Ascending aorta (tissue), 2 donors: ENCODE measurements at regions not wholly inside any gene's neighbourhood (a gene's known extent, or its start where the extent isn't known, plus 50 kb on each side); places are given as distances from the start of the nearest gene placed in this dataset.

ENCODE experiments used
- DNase-seq, 2 donors: peaks; one replicate each; pipeline ENCODE4 v3.0.0-alpha.2; 2019; ENCODE audit warnings: low spot score in 2 of 2
- H3K27ac ChIP-seq, 2 donors: fragments of 200-600 bp; sonication (generic); one replicate each; pipeline ENCODE4 v1.5.1; 2016 to 2017; ENCODE audit warnings: mild to moderate bottlenecking in 1 of 2
- H3K27me3 ChIP-seq: fragments of 200-600 bp; sonication (generic); one replicate; pipeline ENCODE4 v1.5.1; 2017
- H3K36me3 ChIP-seq, 2 donors: fragments of 200-600 bp; sonication (generic); one replicate each; pipeline ENCODE4 v1.5.1; 2016
- H3K4me1 ChIP-seq, 2 donors: fragments of 200-600 bp; sonication (generic); one replicate each; pipeline ENCODE4 v1.5.1; 2016 to 2017; ENCODE audit warnings: mild to moderate bottlenecking in 1 of 2
- H3K4me3 ChIP-seq, 2 donors: fragments of 200-600 bp; sonication (generic); one replicate each; pipeline ENCODE4 v1.5.1; 2016 to 2017; ENCODE audit warnings: mild to moderate bottlenecking in 1 of 2
- H3K9me3 ChIP-seq, 2 donors: fragments of 200-600 bp; sonication (generic); one replicate each; pipeline ENCODE4 v1.5.1; 2016
- intact Hi-C: fragments of 100-400 bp; cut with DNase I; formaldehyde crosslinking; loops from one replicate; pipeline ENCODE4 v1.15.1; 2023
- TF ChIP-seq, protein P1 (sequence below), 3 experiments: fragments of 200-600 bp in 2 of 3; fragments of 450-650 bp in 1 of 3; sonication (generic) in 2 of 3; IDR thresholded peaks; one replicate each; pipeline ENCODE4 v1.5.1; 2016 to 2019; ENCODE audit warnings: antibody characterized with exemption in 3 of 3, mild to moderate bottlenecking in 1 of 3, moderate library complexity in 1 of 3

DNA sequence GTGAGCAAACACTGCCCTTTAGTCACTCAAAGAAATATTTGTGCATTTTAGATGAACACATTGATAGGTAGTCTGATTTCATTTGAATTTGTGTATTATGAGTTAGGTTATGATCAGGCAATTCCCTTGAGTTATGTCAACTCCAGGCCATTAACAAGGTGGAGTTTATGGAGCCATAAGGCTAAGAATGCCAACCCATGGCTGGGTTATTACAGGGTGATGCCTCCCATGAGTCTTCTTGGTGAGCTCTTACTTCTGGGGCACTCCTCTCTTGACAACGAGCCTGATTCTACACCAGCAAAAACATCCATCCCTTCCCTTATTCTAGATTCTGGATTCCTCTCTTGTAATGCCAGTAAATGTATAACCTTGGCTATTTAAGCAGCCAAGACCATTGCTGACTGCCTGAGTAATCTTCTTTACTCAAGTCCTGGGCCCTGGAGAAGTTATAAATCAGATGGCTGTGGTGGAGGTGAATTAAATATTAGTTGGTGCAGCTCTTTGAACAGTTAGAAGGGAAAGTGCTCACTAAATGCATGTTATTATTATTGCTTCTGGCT is 645.7 kb upstream of the TENM4 start:
- no peak overlapping the region for H3K27ac ChIP-seq
- intact Hi-C loops: no loop called here
- H3K27me3 ChIP-seq: no peaks in the 10 kb centered on the region
- no peaks in the 10 kb centered on the region for H3K9me3 ChIP-seq
- H3K4me3 ChIP-seq: no peak overlapping the region
- DNase-seq: no peak
- H3K36me3 ChIP-seq: no peaks in the 10 kb centered on the region
- no peaks in the 10 kb centered on the region for H3K4me1 ChIP-seq
- TF ChIP-seq, protein P1, sequence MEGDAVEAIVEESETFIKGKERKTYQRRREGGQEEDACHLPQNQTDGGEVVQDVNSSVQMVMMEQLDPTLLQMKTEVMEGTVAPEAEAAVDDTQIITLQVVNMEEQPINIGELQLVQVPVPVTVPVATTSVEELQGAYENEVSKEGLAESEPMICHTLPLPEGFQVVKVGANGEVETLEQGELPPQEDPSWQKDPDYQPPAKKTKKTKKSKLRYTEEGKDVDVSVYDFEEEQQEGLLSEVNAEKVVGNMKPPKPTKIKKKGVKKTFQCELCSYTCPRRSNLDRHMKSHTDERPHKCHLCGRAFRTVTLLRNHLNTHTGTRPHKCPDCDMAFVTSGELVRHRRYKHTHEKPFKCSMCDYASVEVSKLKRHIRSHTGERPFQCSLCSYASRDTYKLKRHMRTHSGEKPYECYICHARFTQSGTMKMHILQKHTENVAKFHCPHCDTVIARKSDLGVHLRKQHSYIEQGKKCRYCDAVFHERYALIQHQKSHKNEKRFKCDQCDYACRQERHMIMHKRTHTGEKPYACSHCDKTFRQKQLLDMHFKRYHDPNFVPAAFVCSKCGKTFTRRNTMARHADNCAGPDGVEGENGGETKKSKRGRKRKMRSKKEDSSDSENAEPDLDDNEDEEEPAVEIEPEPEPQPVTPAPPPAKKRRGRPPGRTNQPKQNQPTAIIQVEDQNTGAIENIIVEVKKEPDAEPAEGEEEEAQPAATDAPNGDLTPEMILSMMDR (IDR thresholded peaks at IDR 0.05): no peak

DNA sequence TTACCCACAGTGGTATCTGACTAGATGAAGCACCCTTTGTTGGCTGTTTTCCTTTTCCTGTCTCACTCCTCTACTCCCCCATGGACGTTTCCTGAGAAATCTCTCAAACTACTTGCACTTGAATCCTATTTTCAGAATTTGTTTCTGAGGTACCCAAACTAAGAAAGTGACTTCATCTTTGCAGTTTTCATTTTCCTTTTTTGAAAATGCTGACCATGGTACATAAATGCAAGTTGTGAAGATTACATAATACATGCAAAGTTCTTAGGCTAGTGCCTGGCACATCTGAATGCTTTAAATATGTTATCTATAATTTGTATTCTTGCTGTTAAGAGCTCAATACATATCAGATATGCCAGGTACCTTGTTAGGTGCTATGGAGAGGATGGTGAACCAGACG is 644.7 kb upstream of the TENM4 start:
- no peak for DNase-seq
- no peaks in the 10 kb centered on the region for H3K4me1 ChIP-seq
- H3K4me3 ChIP-seq: no peak overlapping the region
- H3K36me3 ChIP-seq: no peaks in the 10 kb centered on the region
- intact Hi-C loops: no loop called here
- no peak overlapping the region for H3K27ac ChIP-seq
- no peaks in the 10 kb centered on the region for H3K27me3 ChIP-seq
- no peaks in the 10 kb centered on the region for H3K9me3 ChIP-seq
- TF ChIP-seq, protein P1 (IDR thresholded peaks at IDR 0.05): no peak

DNA sequence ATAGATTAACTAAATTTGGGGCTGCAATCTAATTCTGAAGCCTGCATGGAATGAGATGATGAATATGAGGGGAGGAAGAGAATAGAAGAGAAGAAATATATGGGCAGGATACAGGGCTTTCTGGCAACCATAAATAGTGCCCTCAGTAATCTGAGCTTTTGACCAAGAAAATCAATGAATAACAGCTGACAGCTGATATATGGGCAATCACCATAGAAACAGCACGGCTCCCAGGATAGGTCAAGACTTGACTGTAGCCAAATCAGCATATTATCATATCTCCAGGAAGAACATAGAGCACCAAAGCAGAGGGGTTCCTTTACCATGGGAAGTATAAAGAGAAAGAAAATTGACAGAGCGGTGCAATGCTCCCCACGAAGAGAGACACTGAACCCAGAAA is 643.8 kb upstream of the TENM4 start:
- TF ChIP-seq, protein P1 (IDR thresholded peaks at IDR 0.05): no peak
- H3K9me3 ChIP-seq: no peaks in the 10 kb centered on the region
- H3K36me3 ChIP-seq: no peaks in the 10 kb centered on the region
- intact Hi-C loops: no loop called here
- no peak overlapping the region for H3K4me3 ChIP-seq
- H3K4me1 ChIP-seq: no peaks in the 10 kb centered on the region
- H3K27ac ChIP-seq: no peak overlapping the region
- H3K27me3 ChIP-seq: no peaks in the 10 kb centered on the region
- DNase-seq: no peak

DNA sequence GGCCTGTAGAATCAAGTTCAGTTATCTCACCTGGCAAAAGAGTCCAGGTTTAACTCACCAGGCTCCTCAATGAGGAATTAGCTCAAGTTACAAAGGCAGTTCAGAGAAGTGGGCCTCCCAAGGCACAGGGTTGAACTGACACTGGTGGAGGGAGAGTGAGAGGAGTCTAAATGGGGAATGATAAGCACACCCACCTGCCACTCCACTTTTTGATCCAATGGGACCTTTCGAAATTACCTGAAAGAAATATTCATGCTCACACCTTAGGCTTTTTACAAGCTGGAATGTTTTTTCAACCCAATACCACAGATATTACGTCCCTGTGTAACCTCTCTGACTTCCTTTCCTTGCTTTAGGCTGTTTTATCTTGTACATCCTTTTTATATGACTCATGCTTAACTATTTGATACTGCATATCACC is 642.7 kb upstream of the TENM4 start:
- H3K36me3 ChIP-seq: no peaks in the 10 kb centered on the region
- DNase-seq: no peak
- no peak overlapping the region for H3K4me3 ChIP-seq
- intact Hi-C loops: no loop called here
- TF ChIP-seq, protein P1 (IDR thresholded peaks at IDR 0.05): no peak
- no peaks in the 10 kb centered on the region for H3K9me3 ChIP-seq
- no peaks in the 10 kb centered on the region for H3K4me1 ChIP-seq
- H3K27ac ChIP-seq: no peak overlapping the region
- no peaks in the 10 kb centered on the region for H3K27me3 ChIP-seq

DNA sequence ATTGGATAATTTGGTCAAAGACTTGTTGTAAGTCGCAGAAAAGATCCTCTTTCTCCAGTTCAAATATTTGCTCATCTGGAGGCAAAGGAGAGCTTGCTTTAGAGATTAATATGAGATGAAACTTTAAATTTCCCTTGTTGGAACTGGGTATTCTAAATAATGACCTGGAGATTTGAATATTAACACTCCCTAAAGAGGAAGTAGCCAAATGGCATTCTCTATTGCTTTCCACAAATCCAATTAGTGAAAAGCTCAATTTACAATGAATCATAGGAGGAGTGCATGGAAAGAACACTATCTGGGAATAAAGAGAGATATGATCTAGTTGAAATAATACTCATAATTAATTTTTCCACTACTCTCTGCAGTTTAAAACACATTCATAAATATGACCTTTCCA is 641.6 kb upstream of the TENM4 start:
- TF ChIP-seq, protein P1 (IDR thresholded peaks at IDR 0.05): no peak
- Histone ChIP-seq H3K27me3 (no peaks in the 10 kb centered on the region), H3K4me1 (no peaks in the 10 kb centered on the region), H3K27ac (no peak overlapping the region), H3K36me3 (no peaks in the 10 kb centered on the region), H3K4me3 (no peak overlapping the region), H3K9me3 (no peaks in the 10 kb centered on the region)
- intact Hi-C loops: no loop called here
- DNase-seq: no peak

DNA sequence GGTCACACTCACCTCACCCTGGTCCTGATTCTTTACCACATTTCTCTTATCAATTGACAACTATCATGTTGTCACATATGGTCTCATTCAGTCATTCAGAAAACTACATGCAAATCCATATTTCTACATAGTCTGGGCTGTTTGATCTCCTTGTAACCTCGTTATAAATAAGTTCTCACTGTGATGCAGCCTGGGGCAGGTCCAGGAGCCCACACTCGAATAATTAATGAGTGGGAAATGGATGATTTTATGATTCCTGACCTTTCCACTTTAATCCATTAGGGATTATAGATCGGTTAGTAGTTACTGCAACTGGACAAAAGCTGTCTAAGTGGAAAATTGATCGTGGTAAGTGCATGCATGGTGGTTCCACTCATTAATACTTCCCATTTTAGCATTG is 636.3 kb upstream of the TENM4 start:
- DNase-seq: no peak
- H3K4me3 ChIP-seq: no peak overlapping the region
- TF ChIP-seq, protein P1 (IDR thresholded peaks at IDR 0.05): no peak
- H3K9me3 ChIP-seq: no peaks in the 10 kb centered on the region
- H3K27ac ChIP-seq: no peak overlapping the region
- intact Hi-C loops: no loop called here
- H3K36me3 ChIP-seq: no peaks in the 10 kb centered on the region
- H3K27me3 ChIP-seq: no peaks in the 10 kb centered on the region
- no peaks in the 10 kb centered on the region for H3K4me1 ChIP-seq
